ENCODE measurements at regions not wholly inside any gene's neighbourhood (a gene's known extent, or its start where the extent isn't known, plus 50 kb on each side); places are given as distances from the start of the nearest gene placed in this dataset.

- DNase-seq = no peak
Measured at GRCh38 chr11:45473341-45473895, 187.3 kb upstream of the SYT13 start.

GRCh38 chr11:45472716-45473317, 186.7 kb upstream of the SYT13 start:
- no peak for DNase-seq

GRCh38 chr11:45471266-45471665, 185.1 kb upstream of the SYT13 start:
- no peak for DNase-seq

GRCh38 chr11:45470794-45471167, 184.6 kb upstream of the SYT13 start:
- no peak for DNase-seq

- peak; percentile 81 for DNase-seq
Measured at GRCh38 chr11:45470151-45470793, 184.1 kb upstream of the SYT13 start.

GRCh38 chr11:45468267-45468856, 182.2 kb upstream of the SYT13 start:
- DNase-seq = peak; percentile 49

- DNase-seq = no peak
Measured at GRCh38 chr11:45463541-45463940, 177.4 kb upstream of the SYT13 start.

GRCh38 chr11:45461514-45461913, 175.4 kb upstream of the SYT13 start:
- no peak for DNase-seq

GRCh38 chr11:45459491-45459890, 173.3 kb upstream of the SYT13 start:
- no peak for DNase-seq

GRCh38 chr11:45458269-45458668, 172.1 kb upstream of the SYT13 start:
- DNase-seq = no peak

GRCh38 chr11:45457649-45458048, 171.5 kb upstream of the SYT13 start:
- DNase-seq = peak; percentile 85

GRCh38 chr11:45456686-45457085, 170.5 kb upstream of the SYT13 start:
- no peak for DNase-seq

- DNase-seq = no peak
Measured at GRCh38 chr11:45455536-45455935, 169.4 kb upstream of the SYT13 start.

GRCh38 chr11:45454917-45455401, 168.8 kb upstream of the SYT13 start:
- no peak for DNase-seq

- DNase-seq = no peak
Measured at GRCh38 chr11:45453721-45454120, 167.6 kb upstream of the SYT13 start.

GRCh38 chr11:45451766-45452440, 165.8 kb upstream of the SYT13 start:
- DNase-seq = no peak

GRCh38 chr11:45450189-45450588, 164.0 kb upstream of the SYT13 start:
- peak; percentile 56 for DNase-seq

GRCh38 chr11:45449036-45449601, 163.0 kb upstream of the SYT13 start:
- no peak for DNase-seq

GRCh38 chr11:45448561-45448960, 162.4 kb upstream of the SYT13 start:
- DNase-seq = no peak

- no peak for DNase-seq
Measured at GRCh38 chr11:45446998-45447397, 160.9 kb upstream of the SYT13 start.

GRCh38 chr11:45446434-45446833, 160.3 kb upstream of the SYT13 start:
- no peak for DNase-seq

- DNase-seq = no peak
Measured at GRCh38 chr11:45444796-45445195, 158.7 kb upstream of the SYT13 start.

GRCh38 chr11:45440111-45440510, 154.0 kb upstream of the SYT13 start:
- no peak for DNase-seq
